Uterus (tissue), 2 donors: ENCODE measurements at regions not wholly inside any gene's neighbourhood (a gene's known extent, or its start where the extent isn't known, plus 50 kb on each side); places are given as distances from the start of the nearest gene placed in this dataset.

Experiments
- POLR2A ChIP-seq, 2 donors: fragments of 450-650 bp; IDR thresholded peaks; one replicate each; pipeline ENCODE4 v1.6.1; 2016; ENCODE audit warnings: antibody characterized with exemption in 2 of 2, mild to moderate bottlenecking in 1 of 2, moderate library complexity in 1 of 2
- TF ChIP-seq, protein P1 (sequence below), 4 experiments: fragments of 200-600 bp in 2 of 4; fragments of 450-650 bp in 2 of 4; sonication (generic) in 2 of 4; IDR thresholded peaks; one replicate each; pipeline ENCODE4 v1.5.1; 2016 to 2019; ENCODE audit warnings: antibody characterized with exemption in 4 of 4, mild to moderate bottlenecking in 2 of 4, moderate library complexity in 1 of 4

DNA sequence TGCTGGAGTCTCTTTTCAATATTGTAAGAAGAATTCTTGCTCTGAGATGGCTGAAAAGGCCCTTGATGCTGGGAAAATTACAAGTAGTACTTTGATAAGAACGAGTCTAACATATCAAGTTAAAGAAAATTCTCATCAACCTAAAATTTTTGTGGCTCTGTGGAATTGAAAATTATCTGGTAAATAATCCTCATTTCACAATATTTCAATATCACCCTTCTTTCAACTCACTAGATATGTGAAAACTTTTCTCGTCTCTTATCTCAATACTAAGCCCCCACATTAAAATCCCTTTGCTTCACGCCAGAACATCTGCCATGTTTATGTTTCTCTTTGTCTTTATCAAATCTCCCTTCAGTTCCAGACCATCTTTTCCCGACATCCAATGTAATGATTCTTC lies 448.8 kb downstream of the ZNF516 start:
- TF ChIP-seq, protein P1, sequence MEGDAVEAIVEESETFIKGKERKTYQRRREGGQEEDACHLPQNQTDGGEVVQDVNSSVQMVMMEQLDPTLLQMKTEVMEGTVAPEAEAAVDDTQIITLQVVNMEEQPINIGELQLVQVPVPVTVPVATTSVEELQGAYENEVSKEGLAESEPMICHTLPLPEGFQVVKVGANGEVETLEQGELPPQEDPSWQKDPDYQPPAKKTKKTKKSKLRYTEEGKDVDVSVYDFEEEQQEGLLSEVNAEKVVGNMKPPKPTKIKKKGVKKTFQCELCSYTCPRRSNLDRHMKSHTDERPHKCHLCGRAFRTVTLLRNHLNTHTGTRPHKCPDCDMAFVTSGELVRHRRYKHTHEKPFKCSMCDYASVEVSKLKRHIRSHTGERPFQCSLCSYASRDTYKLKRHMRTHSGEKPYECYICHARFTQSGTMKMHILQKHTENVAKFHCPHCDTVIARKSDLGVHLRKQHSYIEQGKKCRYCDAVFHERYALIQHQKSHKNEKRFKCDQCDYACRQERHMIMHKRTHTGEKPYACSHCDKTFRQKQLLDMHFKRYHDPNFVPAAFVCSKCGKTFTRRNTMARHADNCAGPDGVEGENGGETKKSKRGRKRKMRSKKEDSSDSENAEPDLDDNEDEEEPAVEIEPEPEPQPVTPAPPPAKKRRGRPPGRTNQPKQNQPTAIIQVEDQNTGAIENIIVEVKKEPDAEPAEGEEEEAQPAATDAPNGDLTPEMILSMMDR (IDR thresholded peaks at IDR 0.05): no peak
- TF ChIP-seq POLR2A (IDR thresholded peaks at IDR 0.05): no peak
